Hepatocyte (in vitro differentiated cells): ENCODE measurements at regions not wholly inside any gene's neighbourhood (a gene's known extent, or its start where the extent isn't known, plus 50 kb on each side); places are given as distances from the start of the nearest gene placed in this dataset.

Experiments
- CTCF ChIP-seq: fragments of 200-600 bp; sonication (generic); IDR thresholded peaks from 2 replicates; pipeline ENCODE4 v1.5.1; 2016; ENCODE audit warnings: antibody characterized with exemption, mild to moderate bottlenecking; ENCODE audit not compliant: poor library complexity
- EZH2 ChIP-seq: fragments of 200-600 bp; sonication (generic); IDR thresholded peaks from 2 replicates; pipeline ENCODE4 v1.6.1; 2016; ENCODE audit warnings: antibody characterized with exemption, mild to moderate bottlenecking, borderline replicate concordance

GRCh38 chr7:35418716-35419390 is 165.0 kb upstream of the TBX20 start:
- TF ChIP-seq CTCF (no peak), EZH2 (no peak)
